Activated naive CD4-positive, alpha-beta T cell treated with anti-CD3 and anti-CD28 coated beads, Interleukin-2, amount 50 U/mL, for 72 hours (primary cell): ENCODE measurements at regions not wholly inside any gene's neighbourhood (a gene's known extent, or its start where the extent isn't known, plus 50 kb on each side); places are given as distances from the start of the nearest gene placed in this dataset.
A peak's percentile ranks its signal among the peaks of the same experiment; 100 is the strongest.

Experiments
- ATAC-seq, 2 donors: fragments of 150-1000 bp; cut with Tn5 transposase; 2 replicates each; pipeline ENCODE4 v1.10.0; 2021; ENCODE audit warnings: mild to moderate bottlenecking in 2 of 2, moderate library complexity in 2 of 2
- DNase-seq, 2 donors: peaks; one replicate each; pipeline ENCODE4 v3.0.0; 2021 to 2022; ENCODE audit warnings: low spot score in 2 of 2
- H3K27ac Mint-ChIP-seq, 2 donors: one replicate each; pipeline ENCODE4 v1.8.0; 2022; ENCODE audit warnings: mild to moderate bottlenecking in 2 of 2, mixed read lengths in 2 of 2
- H3K36me3 Mint-ChIP-seq, 2 donors: one replicate each; pipeline ENCODE4 v1.8.0; 2022; ENCODE audit warnings: mixed read lengths in 2 of 2
- H3K9me3 Mint-ChIP-seq, 2 donors: one replicate each; pipeline ENCODE4 v1.8.0; 2022; ENCODE audit warnings: mixed read lengths in 2 of 2

- no peaks in the 10 kb centered on the region for H3K36me3 Mint-ChIP-seq
- ATAC-seq = no peak
- no peak for DNase-seq
- no peak overlapping the region for H3K27ac Mint-ChIP-seq
- H3K9me3 Mint-ChIP-seq = no peaks in the 10 kb centered on the region
Observed at GRCh38 chr4:36722986-36723385, 441.6 kb downstream of the DTHD1 start.

GRCh38 chr4:36734334-36734733 is 452.9 kb downstream of the DTHD1 start:
- ATAC-seq = no peak
- H3K9me3 Mint-ChIP-seq = no peaks in the 10 kb centered on the region

GRCh38 chr4:36737691-36738090 is 456.3 kb downstream of the DTHD1 start:
- Mint-ChIP-seq H3K9me3 (no peaks in the 10 kb centered on the region), H3K36me3 (no peaks in the 10 kb centered on the region), H3K27ac (no peak overlapping the region)
- ATAC-seq = no peak
- no peak for DNase-seq

More at GRCh38 chr4:36734334-36734733, 452.9 kb downstream of the DTHD1 start:
- no peaks in the 10 kb centered on the region for H3K36me3 Mint-ChIP-seq
- no peak for DNase-seq
- no peak overlapping the region for H3K27ac Mint-ChIP-seq

- DNase-seq (no peak), ATAC-seq (no peak)
- Mint-ChIP-seq H3K9me3 (no peaks in the 10 kb centered on the region), H3K36me3 (no peaks in the 10 kb centered on the region), H3K27ac (no peak overlapping the region)
Observed at GRCh38 chr4:36740796-36741310, 459.4 kb downstream of the DTHD1 start.

GRCh38 chr4:36747277-36748129 is 466.1 kb downstream of the DTHD1 start:
- Mint-ChIP-seq H3K27ac (no peak overlapping the region), H3K36me3 (no peaks in the 10 kb centered on the region), H3K9me3 (peaks cover 0 to 3% of the 10 kb centered on the region in 2 donors)
- ATAC-seq = no peak
- DNase-seq = no peak

GRCh38 chr4:36753048-36753447 is 471.6 kb downstream of the DTHD1 start:
- no peak overlapping the region for H3K27ac Mint-ChIP-seq
- peaks cover 0 to 10% of the 10 kb centered on the region in 2 donors for H3K9me3 Mint-ChIP-seq
- H3K36me3 Mint-ChIP-seq = no peaks in the 10 kb centered on the region
- DNase-seq = no peak
- ATAC-seq = peak; percentile 39 to 91

- Mint-ChIP-seq H3K9me3 (peaks cover 0 to 10% of the 10 kb centered on the region in 2 donors), H3K27ac (no peak overlapping the region), H3K36me3 (no peaks in the 10 kb centered on the region)
- ATAC-seq (no peak), DNase-seq (no peak)
Observed at GRCh38 chr4:36757580-36758311, 476.3 kb downstream of the DTHD1 start.

GRCh38 chr4:36758312-36759178 is 477.1 kb downstream of the DTHD1 start:
- no peaks in the 10 kb centered on the region for H3K36me3 Mint-ChIP-seq

GRCh38 chr4:36761607-36762006 is 480.2 kb downstream of the DTHD1 start:
- Mint-ChIP-seq H3K9me3 (peaks cover 0 to 5% of the 10 kb centered on the region in 2 donors), H3K36me3 (no peaks in the 10 kb centered on the region), H3K27ac (no peak overlapping the region)
- no peak for DNase-seq
- ATAC-seq = no peak

More at GRCh38 chr4:36758312-36759178, 477.1 kb downstream of the DTHD1 start:
- DNase-seq (no peak), ATAC-seq (no peak)
- Mint-ChIP-seq H3K27ac (no peak overlapping the region), H3K9me3 (peaks cover 0 to 10% of the 10 kb centered on the region in 2 donors)

- no peak overlapping the region for H3K27ac Mint-ChIP-seq
- DNase-seq (no peak), ATAC-seq (no peak)
- no peaks in the 10 kb centered on the region for H3K36me3 Mint-ChIP-seq
- no peaks in the 10 kb centered on the region for H3K9me3 Mint-ChIP-seq
Observed at GRCh38 chr4:36763814-36764213, 480.7 kb upstream of the NWD2 start.

- ATAC-seq (no peak), DNase-seq (no peak)
- H3K9me3 Mint-ChIP-seq = no peaks in the 10 kb centered on the region
- no peak overlapping the region for H3K27ac Mint-ChIP-seq
- no peaks in the 10 kb centered on the region for H3K36me3 Mint-ChIP-seq
Observed at GRCh38 chr4:36767596-36767995, 476.9 kb upstream of the NWD2 start.

GRCh38 chr4:36771411-36772153 is 473.0 kb upstream of the NWD2 start:
- H3K27ac Mint-ChIP-seq = no peak overlapping the region
- no peak for ATAC-seq

GRCh38 chr4:36772154-36772516 is 472.4 kb upstream of the NWD2 start:
- ATAC-seq = no peak

More at GRCh38 chr4:36771411-36772153, 473.0 kb upstream of the NWD2 start:
- no peaks in the 10 kb centered on the region for H3K9me3 Mint-ChIP-seq
- DNase-seq = no peak
- H3K36me3 Mint-ChIP-seq = no peaks in the 10 kb centered on the region

GRCh38 chr4:36773467-36773866 is 471.1 kb upstream of the NWD2 start:
- Mint-ChIP-seq H3K27ac (no peak overlapping the region), H3K36me3 (no peaks in the 10 kb centered on the region), H3K9me3 (no peaks in the 10 kb centered on the region)
- ATAC-seq (peak in 1 of 2 donors; percentile 48), DNase-seq (no peak)

More at GRCh38 chr4:36772154-36772516, 472.4 kb upstream of the NWD2 start:
- Mint-ChIP-seq H3K9me3 (no peaks in the 10 kb centered on the region), H3K27ac (no peak overlapping the region), H3K36me3 (no peaks in the 10 kb centered on the region)
- no peak for DNase-seq

- no peak for ATAC-seq
- Mint-ChIP-seq H3K27ac (no peak overlapping the region), H3K36me3 (no peaks in the 10 kb centered on the region), H3K9me3 (no peaks in the 10 kb centered on the region)
- no peak for DNase-seq
Observed at GRCh38 chr4:36775544-36775943, 469.0 kb upstream of the NWD2 start.

- Mint-ChIP-seq H3K9me3 (no peaks in the 10 kb centered on the region), H3K36me3 (no peaks in the 10 kb centered on the region), H3K27ac (no peak overlapping the region)
- DNase-seq (no peak), ATAC-seq (no peak)
Observed at GRCh38 chr4:36779601-36780000, 464.9 kb upstream of the NWD2 start.
